GM21723 (cell line): ENCODE measurements at regions not wholly inside any gene's neighbourhood (a gene's known extent, or its start where the extent isn't known, plus 50 kb on each side); places are given as distances from the start of the nearest gene placed in this dataset.
"Not testable (repeated sequence)": the region's sequence is repeated elsewhere in the genome, so short reads cannot be mapped to it uniquely, and the experiment has no call there.

Source experiments
- ATAC-seq: cut with Tn5 transposase; IDR thresholded peaks from one replicate; pipeline ENCODE4 v1.9.1; 2021; ENCODE audit warnings: mild to moderate bottlenecking, moderate library complexity; ENCODE audit not compliant: unreplicated experiment

- no peak for ATAC-seq
Measured at GRCh38 chr2:194870974-194871535, 786.0 kb upstream of the SLC39A10 start.

- peak; percentile 67 for ATAC-seq
Measured at GRCh38 chr2:194867328-194867727, 789.7 kb upstream of the SLC39A10 start.

- no peak for ATAC-seq
Measured at GRCh38 chr2:194854941-194855340, 802.1 kb upstream of the SLC39A10 start.

- ATAC-seq, result no peak
Measured at GRCh38 chr2:194842871-194843270, 814.2 kb upstream of the SLC39A10 start.

GRCh38 chr2:194834371-194834770, 822.7 kb upstream of the SLC39A10 start:
- not testable (repeated sequence) for ATAC-seq

GRCh38 chr2:194826241-194826640, 830.8 kb upstream of the SLC39A10 start:
- no peak for ATAC-seq

- ATAC-seq, result no peak
Measured at GRCh38 chr2:194824450-194824849, 832.6 kb upstream of the SLC39A10 start.

- no peak for ATAC-seq
Measured at GRCh38 chr2:194822657-194823056, 834.4 kb upstream of the SLC39A10 start.

- no peak for ATAC-seq
Measured at GRCh38 chr2:194822097-194822496, 834.9 kb upstream of the SLC39A10 start.

- no peak for ATAC-seq
Measured at GRCh38 chr2:194819367-194819766, 837.7 kb upstream of the SLC39A10 start.

GRCh38 chr2:194815475-194815874, 841.6 kb upstream of the SLC39A10 start:
- ATAC-seq, result no peak

- ATAC-seq, result no peak
Measured at GRCh38 chr2:194802589-194802988, 854.4 kb upstream of the SLC39A10 start.

GRCh38 chr2:194787071-194787470, 870.0 kb upstream of the SLC39A10 start:
- not testable (repeated sequence) for ATAC-seq

- not testable (repeated sequence) for ATAC-seq
Measured at GRCh38 chr2:194771394-194771793, 885.6 kb upstream of the SLC39A10 start.

- no peak for ATAC-seq
Measured at GRCh38 chr2:194769030-194769429, 888.0 kb upstream of the SLC39A10 start.

GRCh38 chr2:194765723-194766122, 891.3 kb upstream of the SLC39A10 start:
- no peak for ATAC-seq

GRCh38 chr2:194750926-194751325, 906.1 kb upstream of the SLC39A10 start:
- no peak for ATAC-seq

- no peak for ATAC-seq
Measured at GRCh38 chr2:194745557-194746146, 911.4 kb upstream of the SLC39A10 start.

GRCh38 chr2:194742706-194743105, 914.3 kb upstream of the SLC39A10 start:
- ATAC-seq, result no peak

- ATAC-seq, result no peak
Measured at GRCh38 chr2:194739217-194739616, 917.8 kb upstream of the SLC39A10 start.

GRCh38 chr2:194735837-194736542, 921.0 kb upstream of the SLC39A10 start:
- ATAC-seq, result no peak

- ATAC-seq, result no peak
Measured at GRCh38 chr2:194730266-194730665, 926.8 kb upstream of the SLC39A10 start.
